NT2/D1 (cell line): ENCODE measurements at regions not wholly inside any gene's neighbourhood (a gene's known extent, or its start where the extent isn't known, plus 50 kb on each side); places are given as distances from the start of the nearest gene placed in this dataset.

ENCODE experiments used
- DNase-seq: peaks from one replicate; pipeline ENCODE4 v3.0.0-alpha.2; 2011; ENCODE audit warnings: low read depth, low spot score
- H3K27me3 ChIP-seq: 2 replicates; pipeline ENCODE4 v1.6.0; 2011; ENCODE audit warnings: mild to moderate bottlenecking; ENCODE audit not compliant: insufficient read length, insufficient read depth
- H3K36me3 ChIP-seq: 2 replicates; pipeline ENCODE4 v1.6.1; 2011; ENCODE audit warnings: mild to moderate bottlenecking, low read length, mixed read lengths; ENCODE audit not compliant: insufficient read depth, insufficient read length
- H3K4me1 ChIP-seq: 2 replicates; pipeline ENCODE4 v1.5.1; 2011; ENCODE audit not compliant: insufficient read depth, insufficient read length
- H3K4me3 ChIP-seq: 2 replicates; pipeline ENCODE4 v1.5.1; 2011; ENCODE audit warnings: low read depth; ENCODE audit not compliant: insufficient read length
- H3K9ac ChIP-seq: 2 replicates; pipeline ENCODE4 v1.6.0; 2011; ENCODE audit warnings: low read depth; ENCODE audit not compliant: insufficient read length
- H3K9me3 ChIP-seq: 2 replicates; pipeline ENCODE4 v1.5.1; 2011; ENCODE audit warnings: mild to moderate bottlenecking, low read length; ENCODE audit not compliant: insufficient read depth
- SUZ12 ChIP-seq: IDR thresholded peaks from 2 replicates; pipeline ENCODE4 v1.6.1; 2011; ENCODE audit not compliant: insufficient read length, insufficient read depth; ENCODE audit errors: extremely low read depth
- YY1 ChIP-seq: IDR thresholded peaks from 2 replicates; pipeline ENCODE4 v1.6.1; 2011; ENCODE audit not compliant: insufficient read length, insufficient read depth
- ZNF274 ChIP-seq: IDR thresholded peaks from 2 replicates; pipeline ENCODE4 v1.6.1; 2011; ENCODE audit warnings: mild to moderate bottlenecking, low read depth, low read length

- no peak overlapping the region for H3K9ac ChIP-seq
- no peak for TF ChIP-seq YY1
- TF ChIP-seq SUZ12 = no peak
- no peak for TF ChIP-seq ZNF274
- H3K4me1 ChIP-seq = peaks cover 11% of the 10 kb centered on the region
- no peak for DNase-seq
- no peaks in the 10 kb centered on the region for H3K36me3 ChIP-seq
- H3K27me3 ChIP-seq = peaks cover 57% of the 10 kb centered on the region
- no peaks in the 10 kb centered on the region for H3K9me3 ChIP-seq
- H3K4me3 ChIP-seq = no peak overlapping the region
Measured at GRCh38 chr4:8689741-8690140, 97.2 kb downstream of the CPZ start.

GRCh38 chr4:8688908-8689445, 96.4 kb downstream of the CPZ start:
- TF ChIP-seq SUZ12 (no peak), ZNF274 (no peak), YY1 (no peak)
- Histone ChIP-seq H3K9ac (no peak overlapping the region), H3K4me3 (no peak overlapping the region), H3K27me3 (peaks cover 57% of the 10 kb centered on the region), H3K36me3 (no peaks in the 10 kb centered on the region), H3K9me3 (no peaks in the 10 kb centered on the region), H3K4me1 (peaks cover 8% of the 10 kb centered on the region)
- no peak for DNase-seq

GRCh38 chr4:8688041-8688907, 95.7 kb downstream of the CPZ start:
- Histone ChIP-seq H3K27me3 (peaks cover 57% of the 10 kb centered on the region), H3K4me3 (no peak overlapping the region), H3K9me3 (no peaks in the 10 kb centered on the region), H3K4me1 (peaks cover 8% of the 10 kb centered on the region), H3K36me3 (no peaks in the 10 kb centered on the region), H3K9ac (no peak overlapping the region)
- no peak for TF ChIP-seq YY1
- no peak for TF ChIP-seq ZNF274
- no peak for TF ChIP-seq SUZ12
- peak; percentile 32 for DNase-seq

GRCh38 chr4:8687083-8687482, 94.5 kb downstream of the CPZ start:
- Histone ChIP-seq H3K9ac (no peak overlapping the region), H3K27me3 (peaks cover 63% of the 10 kb centered on the region), H3K9me3 (no peaks in the 10 kb centered on the region), H3K4me3 (no peak overlapping the region), H3K4me1 (peaks cover 8% of the 10 kb centered on the region), H3K36me3 (no peaks in the 10 kb centered on the region)
- TF ChIP-seq SUZ12 = no peak
- no peak for TF ChIP-seq ZNF274
- TF ChIP-seq YY1 = no peak
- DNase-seq = no peak

GRCh38 chr4:8685831-8686230, 93.3 kb downstream of the CPZ start:
- no peaks in the 10 kb centered on the region for H3K9me3 ChIP-seq
- H3K27me3 ChIP-seq = peaks cover 54% of the 10 kb centered on the region
- H3K36me3 ChIP-seq = no peaks in the 10 kb centered on the region
- TF ChIP-seq YY1 = no peak
- TF ChIP-seq SUZ12 = no peak
- no peak for TF ChIP-seq ZNF274
- no peak overlapping the region for H3K9ac ChIP-seq
- H3K4me1 ChIP-seq = peaks cover 8% of the 10 kb centered on the region
- DNase-seq = no peak
- H3K4me3 ChIP-seq = no peak overlapping the region

- H3K4me1 ChIP-seq = peaks cover 8% of the 10 kb centered on the region
- TF ChIP-seq ZNF274 (no peak), SUZ12 (no peak), YY1 (no peak)
- H3K27me3 ChIP-seq = peaks cover 43% of the 10 kb centered on the region
- H3K9ac ChIP-seq = no peak overlapping the region
- no peaks in the 10 kb centered on the region for H3K9me3 ChIP-seq
- no peak for DNase-seq
- no peaks in the 10 kb centered on the region for H3K36me3 ChIP-seq
- no peak overlapping the region for H3K4me3 ChIP-seq
Measured at GRCh38 chr4:8683462-8683861, 90.9 kb downstream of the CPZ start.

- peaks cover 36% of the 10 kb centered on the region for H3K27me3 ChIP-seq
- no peak for TF ChIP-seq SUZ12
- TF ChIP-seq YY1 = no peak
- no peak for TF ChIP-seq ZNF274
Measured at GRCh38 chr4:8682725-8683124, 90.2 kb downstream of the CPZ start.

More at GRCh38 chr4:8682725-8683124, 90.2 kb downstream of the CPZ start:
- H3K4me3 ChIP-seq = no peak overlapping the region
- H3K4me1 ChIP-seq = peaks cover 5% of the 10 kb centered on the region
- H3K36me3 ChIP-seq = no peaks in the 10 kb centered on the region
- no peak overlapping the region for H3K9ac ChIP-seq
- no peak for DNase-seq
- no peaks in the 10 kb centered on the region for H3K9me3 ChIP-seq
